B cell (primary cell): ENCODE measurements at regions not wholly inside any gene's neighbourhood (a gene's known extent, or its start where the extent isn't known, plus 50 kb on each side); places are given as distances from the start of the nearest gene placed in this dataset.

Experiments
- ATAC-seq: fragments of 200-7000 bp; cut with Tn5 transposase; one replicate; pipeline ENCODE4 v1.10.0; 2021; ENCODE audit warnings: low read depth, mild to moderate bottlenecking, moderate number of reproducible peaks, moderate library complexity
- CTCF ChIA-PET: fragments of 350-600 bp; sonication (Branson Sonifier 250); formaldehyde crosslinking; loops from one replicate; lab custom pipeline; 2021; ENCODE audit warnings: antibody characterized with exemption, inconsistent platforms; lab: Charles Lee
- POLR2A ChIA-PET: fragments of 350-600 bp; sonication (Branson Sonifier 250); formaldehyde crosslinking; loops from one replicate; lab custom pipeline; 2021; ENCODE audit warnings: antibody characterized with exemption; lab: Charles Lee
- DNase-seq: peaks from one replicate; pipeline ENCODE4 v3.0.0; 2013
- H2AFZ ChIP-seq: 2 replicates; pipeline ENCODE4 v1.6.1; 2012; ENCODE audit warnings: mild to moderate bottlenecking, low read depth, low read length; ENCODE audit not compliant: insufficient read depth, poor library complexity, severe bottlenecking
- H3K27ac ChIP-seq, 2 donors: 1 replicate in 1 of 2; 2 replicates in 1 of 2; pipeline ENCODE4 v1.5.1; 2012 to 2013; ENCODE audit warnings: low read length in 2 of 2, mild to moderate bottlenecking in 2 of 2, moderate library complexity in 1 of 2
- H3K27me3 ChIP-seq, 4 experiments: fragments of 200-600 bp in 1 of 4; sonication (generic) in 1 of 4; replicated peaks in 1 of 4; 1 replicate in 2 of 4; 2 replicates in 2 of 4; pipeline versions ENCODE4 v1.6.1 to v1.7.0; 2013 to 2016; ENCODE audit warnings: low read length in 3 of 4, mild to moderate bottlenecking in 2 of 4, mixed read lengths in 1 of 4, moderate library complexity in 1 of 4; ENCODE audit not compliant: insufficient read depth in 4 of 4, control insufficient read depth in 3 of 4; ENCODE audit errors: control extremely low read depth in 1 of 4
- H3K36me3 ChIP-seq, 2 experiments: replicated peaks in 1 of 2; 1 replicate in 1 of 2; 2 replicates in 1 of 2; pipeline versions ENCODE4 v1.6.1 to v1.7.1; 2013; ENCODE audit warnings: low read length in 1 of 2; ENCODE audit not compliant: insufficient read depth in 2 of 2, control insufficient read depth in 1 of 2; ENCODE audit errors: control extremely low read depth in 1 of 2, extremely low read depth in 1 of 2
- H3K4me1 ChIP-seq, 2 donors: fragments of 200-600 bp in 1 of 2; sonication (generic) in 1 of 2; 1 replicate in 1 of 2; 2 replicates in 1 of 2; pipeline versions ENCODE4 v1.5.1 to v1.6.1; 2013 to 2017; ENCODE audit warnings: low read length in 2 of 2; ENCODE audit not compliant: control insufficient read depth in 2 of 2, insufficient read depth in 2 of 2
- H3K4me2 ChIP-seq: replicated peaks from 2 replicates; pipeline ENCODE3; 2012; ENCODE audit warnings: mild to moderate bottlenecking, low read depth, low read length; ENCODE audit not compliant: poor library complexity, severe bottlenecking
- H3K4me3 ChIP-seq, 5 experiments: fragments of 200-600 bp in 1 of 5; sonication (generic) in 1 of 5; 1 replicate in 3 of 5; 2 replicates in 2 of 5; pipeline versions ENCODE4 v1.5.1 to v1.7.0; 2011 to 2016; ENCODE audit warnings: low read length in 4 of 5, mild to moderate bottlenecking in 4 of 5, low read depth in 2 of 5, control low read depth in 1 of 5, moderate library complexity in 1 of 5; ENCODE audit not compliant: insufficient read depth in 1 of 5; ENCODE audit errors: control extremely low read depth in 1 of 5, extremely low read depth in 1 of 5
- H3K79me2 ChIP-seq: fragments of 200-600 bp; sonication (generic); one replicate; pipeline ENCODE4 v1.6.0; 2016; ENCODE audit warnings: low read length; ENCODE audit not compliant: control insufficient read depth, insufficient read depth
- H3K9ac ChIP-seq: fragments of 200-600 bp; sonication (generic); 2 replicates; pipeline ENCODE4 v1.6.1; 2017; ENCODE audit warnings: mild to moderate bottlenecking, low read length, moderate library complexity
- H3K9me3 ChIP-seq, 3 donors: one replicate each; pipeline versions ENCODE4 v1.6.1 to v1.7.1; 2013; ENCODE audit warnings: low read length in 2 of 3; ENCODE audit not compliant: control insufficient read depth in 2 of 3, insufficient read depth in 1 of 3; ENCODE audit errors: control extremely low read depth in 1 of 3
- H4K20me1 ChIP-seq: 2 replicates; pipeline ENCODE4 v1.6.0; 2012; ENCODE audit warnings: mild to moderate bottlenecking, low read length; ENCODE audit not compliant: insufficient read depth, control insufficient read depth, poor library complexity, severe bottlenecking
- H3K27ac Mint-ChIP-seq: one replicate; pipeline ENCODE4 v1.8.0; 2021; ENCODE audit warnings: mixed read lengths
- H3K27me3 Mint-ChIP-seq: one replicate; pipeline ENCODE4 v1.8.0; 2021; ENCODE audit warnings: mixed read lengths
- H3K4me1 Mint-ChIP-seq: one replicate; pipeline ENCODE4 v1.8.0; 2021; ENCODE audit warnings: mixed read lengths
- H3K4me3 Mint-ChIP-seq: one replicate; pipeline ENCODE4 v1.8.0; 2021; ENCODE audit warnings: mixed read lengths
- H3K9me3 Mint-ChIP-seq: one replicate; pipeline ENCODE4 v1.8.0; 2022; ENCODE audit warnings: mixed read lengths; ENCODE audit not compliant: insufficient read depth
- CTCF ChIP-seq: fragments of 200-600 bp; IDR thresholded peaks from one replicate; pipeline ENCODE4 v1.8.0; 2022; ENCODE audit warnings: antibody characterized with exemption, mild to moderate bottlenecking
- EZH2 ChIP-seq: IDR thresholded peaks from 2 replicates; pipeline ENCODE4 v1.6.1; 2012; ENCODE audit warnings: borderline replicate concordance, low read depth, mild to moderate bottlenecking, moderate library complexity, low read length; ENCODE audit not compliant: insufficient read depth, poor library complexity, severe bottlenecking
- WGBS: methylation state at CpG from one replicate; pipeline ENCODE4 v1.1.5; 2013; ENCODE audit warnings: missing lambda C conversion rate; ENCODE audit not compliant: insufficient coverage; 5-methylcytosine and 5-hydroxymethylcytosine counted together
- intact Hi-C: fragments of 100-400 bp; cut with micrococcal nuclease; formaldehyde crosslinking; loops from one replicate; pipeline ENCODE4 v1.10.0; 2022

DNA sequence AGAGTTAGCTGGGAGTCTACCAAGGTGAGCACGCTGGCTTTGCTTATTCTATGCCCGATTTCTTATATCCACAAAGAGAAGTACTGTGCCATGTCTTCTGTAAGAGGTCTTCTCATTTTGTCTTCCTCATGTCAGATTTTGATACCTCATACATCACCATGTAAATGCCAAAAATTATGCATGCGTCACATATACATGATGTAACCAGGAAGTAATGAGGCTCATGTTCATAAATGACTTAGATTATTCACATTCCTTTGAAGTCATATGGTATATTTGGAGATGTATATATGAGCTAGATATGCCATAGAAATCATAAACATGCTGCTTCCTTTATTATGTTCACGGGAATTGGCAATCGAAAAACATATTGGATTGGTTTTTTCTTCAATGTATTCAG, 97.7 kb upstream of the CELF2 start:
- no peaks in the 10 kb centered on the region for H3K9me3 Mint-ChIP-seq
- 0% methylated on average over 1 of the region's 5 CpGs for WGBS
- intact Hi-C loops: no loop called here
- no peak overlapping the region for H2AFZ ChIP-seq
- no peaks in the 10 kb centered on the region for H3K36me3 ChIP-seq
- ChIA-PET CTCF (no interaction called here), POLR2A (no interaction called here)
- no peaks in the 10 kb centered on the region for H3K9me3 ChIP-seq
- ATAC-seq: no peak
- no peaks in the 10 kb centered on the region for H3K4me1 Mint-ChIP-seq
- H3K9ac ChIP-seq: no peak overlapping the region
- H3K27ac ChIP-seq: no peak overlapping the region
- no peaks in the 10 kb centered on the region for H3K4me1 ChIP-seq
- H3K27me3 Mint-ChIP-seq: peaks cover 6% of the 10 kb centered on the region
- no peaks in the 10 kb centered on the region for H3K79me2 ChIP-seq
- no peaks in the 10 kb centered on the region for H4K20me1 ChIP-seq
- no peaks in the 10 kb centered on the region for H3K27me3 ChIP-seq
- H3K27ac Mint-ChIP-seq: no peak overlapping the region
- DNase-seq: no peak
- no peak overlapping the region for H3K4me3 ChIP-seq
- no peak overlapping the region for H3K4me3 Mint-ChIP-seq
- no peak overlapping the region for H3K4me2 ChIP-seq
- TF ChIP-seq CTCF: no peak
- TF ChIP-seq EZH2: no peak

DNA sequence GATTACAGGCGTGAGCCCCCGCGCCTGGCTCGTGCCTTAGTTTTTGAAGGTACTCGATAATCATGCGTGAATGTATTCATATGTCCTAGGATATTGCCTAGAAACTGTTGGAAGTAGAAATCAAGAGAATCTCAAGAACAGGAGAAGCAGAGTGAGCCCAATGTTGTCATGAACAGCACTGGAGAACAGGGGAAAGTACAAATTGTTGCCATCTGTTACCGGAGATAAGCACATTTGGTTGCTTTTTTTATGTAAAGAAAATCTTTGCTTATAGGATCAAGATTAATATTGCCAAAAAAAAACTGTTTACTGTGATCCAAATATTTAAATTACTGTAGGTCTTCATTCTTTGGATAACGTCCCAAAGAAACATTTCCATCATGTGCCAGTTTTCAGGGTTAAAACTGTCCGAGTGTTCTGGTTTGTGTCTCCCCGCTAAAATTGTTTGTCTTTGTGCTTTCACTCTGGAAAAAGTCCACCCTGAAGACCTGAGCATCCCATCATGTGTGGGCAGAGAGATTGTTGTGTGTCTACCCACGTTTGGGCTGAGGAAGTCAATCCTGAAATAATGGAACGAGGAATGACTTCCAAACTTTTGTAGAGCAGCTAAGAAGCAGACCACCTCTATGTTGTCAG, 95.7 kb upstream of the CELF2 start:
- TF ChIP-seq EZH2 (no peak), CTCF (no peak)
- Histone ChIP-seq H3K4me2 (no peak overlapping the region), H3K9ac (no peak overlapping the region), H3K36me3 (no peaks in the 10 kb centered on the region), H3K27me3 (peaks cover 0 to 3% (median 0%) of the 10 kb centered on the region in 4 experiments), H3K27ac (no peak overlapping the region), H3K9me3 (no peaks in the 10 kb centered on the region), H2AFZ (no peak overlapping the region), H4K20me1 (no peaks in the 10 kb centered on the region), H3K4me1 (no peaks in the 10 kb centered on the region), H3K79me2 (no peaks in the 10 kb centered on the region), H3K4me3 (no peak overlapping the region)
- ChIA-PET CTCF (interaction anchor here (1.2 kb wide), 1 partner anchor 31 kb away, joined by 3 read pairs; no protein-coding TSS in a partner anchor), POLR2A (no interaction called here)
- WGBS: 95% methylated on average over 8 of the region's 12 CpGs
- no peak overlapping the region for H3K4me3 Mint-ChIP-seq
- H3K4me1 Mint-ChIP-seq: no peaks in the 10 kb centered on the region
- no peaks in the 10 kb centered on the region for H3K9me3 Mint-ChIP-seq
- H3K27ac Mint-ChIP-seq: no peak overlapping the region
- H3K27me3 Mint-ChIP-seq: peaks cover 7% of the 10 kb centered on the region
- no peak for ATAC-seq
- DNase-seq: no peak
- intact Hi-C loops: no loop called here
